Epithelial cell of esophagus (primary cell): ENCODE measurements at regions not wholly inside any gene's neighbourhood (a gene's known extent, or its start where the extent isn't known, plus 50 kb on each side); places are given as distances from the start of the nearest gene placed in this dataset.
"Not testable (repeated sequence)": the region's sequence is repeated elsewhere in the genome, so short reads cannot be mapped to it uniquely, and the experiment has no call there.

Experiments
- DNase-seq: peaks from one replicate; pipeline ENCODE4 v3.0.0; 2010; ENCODE audit warnings: low read depth
- H3K4me3 ChIP-seq: 2 replicates; pipeline ENCODE4 v1.5.1; 2011; ENCODE audit warnings: mild to moderate bottlenecking, low read length, control low read depth
- CTCF ChIP-seq: IDR thresholded peaks from 2 replicates; pipeline ENCODE4 v1.5.1; 2011; ENCODE audit warnings: low read depth, mild to moderate bottlenecking, low read length, control low read depth, inconsistent platforms; ENCODE audit not compliant: insufficient read depth; ENCODE audit errors: missing control alignments

DNA sequence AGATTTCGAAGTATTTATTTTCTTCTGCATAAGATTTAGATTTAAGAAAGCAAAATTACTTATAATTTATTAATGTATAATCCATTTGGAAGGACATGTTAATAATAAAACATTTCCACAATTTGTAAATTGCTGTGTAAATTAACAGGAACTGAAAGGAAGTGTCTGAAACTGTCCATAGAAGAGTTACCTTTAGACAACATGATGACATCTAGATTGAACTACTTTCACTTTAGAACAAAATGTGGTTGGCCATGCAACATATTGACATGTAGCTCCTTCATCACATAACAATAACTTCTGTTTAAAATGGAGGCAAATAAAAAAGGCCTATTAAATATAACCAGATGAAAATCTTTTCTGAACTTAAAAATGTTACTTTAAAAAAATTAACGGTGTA is 1849.5 kb upstream of the ACO1 start:
- no peak overlapping the region for H3K4me3 ChIP-seq
- no peak for DNase-seq
- no peak for TF ChIP-seq CTCF

- TF ChIP-seq CTCF = no peak
- H3K4me3 ChIP-seq = no peak overlapping the region
- DNase-seq = no peak
These were observed 1847.9 kb upstream of the ACO1 start for GRCh38 chr9:30536494-30536893.

GRCh38 chr9:30539696-30540095 is 1844.7 kb upstream of the ACO1 start:
- not testable (repeated sequence) for DNase-seq, H3K4me3 ChIP-seq

- no peak for DNase-seq
- no peak for TF ChIP-seq CTCF
- no peak overlapping the region for H3K4me3 ChIP-seq
These were observed 1809.9 kb upstream of the ACO1 start for GRCh38 chr9:30574355-30575151.

GRCh38 chr9:30575218-30575617 is 1809.2 kb upstream of the ACO1 start:
- no peak overlapping the region for H3K4me3 ChIP-seq
- TF ChIP-seq CTCF = no peak
- DNase-seq = no peak

GRCh38 chr9:30575691-30576090 is 1808.8 kb upstream of the ACO1 start:
- no peak overlapping the region for H3K4me3 ChIP-seq
- DNase-seq = no peak
- no peak for TF ChIP-seq CTCF

DNA sequence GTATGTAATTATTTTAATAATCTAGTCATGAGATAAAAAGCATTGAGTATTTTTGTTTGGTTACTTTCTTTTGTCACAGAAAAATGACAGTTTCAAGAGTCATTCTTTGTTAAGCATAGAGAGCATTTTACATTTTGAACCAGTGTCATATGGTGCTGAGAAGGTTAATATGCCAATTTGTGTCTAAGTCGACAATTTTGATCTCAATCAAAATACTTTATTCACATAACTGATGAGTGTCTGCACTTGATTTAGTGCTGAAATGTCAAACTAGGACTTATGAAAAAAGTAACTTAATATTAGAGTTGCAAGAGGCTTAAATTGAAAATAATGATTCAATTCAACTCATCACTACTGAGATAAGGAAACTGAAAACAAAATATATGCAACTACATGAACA is 1804.6 kb upstream of the ACO1 start:
- no peak for TF ChIP-seq CTCF
- DNase-seq = no peak
- no peak overlapping the region for H3K4me3 ChIP-seq

- no peak overlapping the region for H3K4me3 ChIP-seq
- no peak for TF ChIP-seq CTCF
- DNase-seq = no peak
These were observed 1802.2 kb upstream of the ACO1 start for GRCh38 chr9:30582240-30582639.
